Astrocyte of the spinal cord (primary cell): ENCODE measurements at regions not wholly inside any gene's neighbourhood (a gene's known extent, or its start where the extent isn't known, plus 50 kb on each side); places are given as distances from the start of the nearest gene placed in this dataset.

Source experiments
- DNase-seq: peaks from one replicate; pipeline ENCODE4 v3.0.0; 2011; ENCODE audit warnings: low read depth, low spot score
- H3K4me3 ChIP-seq: 2 replicates; pipeline ENCODE4 v1.5.1; 2011; ENCODE audit warnings: low read depth, mild to moderate bottlenecking, low read length, moderate library complexity
- in situ Hi-C: cut with HindIII; loops from 2 replicates; pipeline ENCODE4 v1.10.0; 2017; ENCODE audit warnings: low sequenced_read_pairs
- TF ChIP-seq, protein P1 (sequence below): IDR thresholded peaks from 2 replicates; pipeline ENCODE4 v1.5.1; 2012; ENCODE audit warnings: low read depth, mild to moderate bottlenecking, low read length, inconsistent platforms

DNA sequence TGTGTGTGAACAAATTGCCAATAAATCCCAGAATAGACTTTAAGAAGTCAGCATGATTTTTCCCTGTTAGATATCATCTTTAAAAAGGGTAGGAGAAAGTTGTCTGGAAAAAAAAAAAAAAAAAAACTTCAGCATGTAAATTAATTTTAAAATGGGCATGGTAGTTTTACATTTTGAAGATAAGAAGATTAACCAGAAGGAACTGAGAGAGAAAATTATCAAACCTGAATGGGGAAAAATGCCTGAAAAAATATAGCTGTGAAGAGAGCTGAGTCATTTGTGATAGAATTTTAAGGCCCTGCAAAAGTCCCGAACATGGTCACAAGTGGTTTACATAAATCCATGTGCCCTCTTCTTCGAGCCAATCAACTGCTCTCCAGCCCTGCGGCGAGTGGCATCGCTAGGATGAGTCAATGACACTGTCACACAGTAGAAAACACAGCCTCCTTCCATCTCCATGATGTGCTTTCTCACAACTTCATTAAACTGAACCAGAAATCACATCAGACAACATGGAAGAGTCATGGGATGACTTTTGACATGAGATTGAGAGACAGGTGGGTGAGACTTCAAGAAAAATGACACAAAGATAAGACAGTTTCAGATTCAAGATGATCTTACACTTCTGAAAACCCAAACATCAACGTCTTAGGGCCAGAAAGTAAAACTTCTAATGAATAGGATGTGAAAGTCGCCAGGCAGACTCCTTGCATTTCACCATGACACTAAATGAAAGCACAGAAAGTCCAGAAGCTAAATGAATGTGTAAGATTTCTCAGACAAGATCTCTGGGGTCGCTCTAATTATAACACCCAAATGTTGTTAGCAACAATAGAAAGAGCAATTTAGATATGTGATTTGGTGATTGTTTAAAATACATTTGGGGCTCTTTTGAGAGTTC lies 273.0 kb upstream of the ID2 start:
- TF ChIP-seq, protein P1, sequence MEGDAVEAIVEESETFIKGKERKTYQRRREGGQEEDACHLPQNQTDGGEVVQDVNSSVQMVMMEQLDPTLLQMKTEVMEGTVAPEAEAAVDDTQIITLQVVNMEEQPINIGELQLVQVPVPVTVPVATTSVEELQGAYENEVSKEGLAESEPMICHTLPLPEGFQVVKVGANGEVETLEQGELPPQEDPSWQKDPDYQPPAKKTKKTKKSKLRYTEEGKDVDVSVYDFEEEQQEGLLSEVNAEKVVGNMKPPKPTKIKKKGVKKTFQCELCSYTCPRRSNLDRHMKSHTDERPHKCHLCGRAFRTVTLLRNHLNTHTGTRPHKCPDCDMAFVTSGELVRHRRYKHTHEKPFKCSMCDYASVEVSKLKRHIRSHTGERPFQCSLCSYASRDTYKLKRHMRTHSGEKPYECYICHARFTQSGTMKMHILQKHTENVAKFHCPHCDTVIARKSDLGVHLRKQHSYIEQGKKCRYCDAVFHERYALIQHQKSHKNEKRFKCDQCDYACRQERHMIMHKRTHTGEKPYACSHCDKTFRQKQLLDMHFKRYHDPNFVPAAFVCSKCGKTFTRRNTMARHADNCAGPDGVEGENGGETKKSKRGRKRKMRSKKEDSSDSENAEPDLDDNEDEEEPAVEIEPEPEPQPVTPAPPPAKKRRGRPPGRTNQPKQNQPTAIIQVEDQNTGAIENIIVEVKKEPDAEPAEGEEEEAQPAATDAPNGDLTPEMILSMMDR, result no peak
- no peak for DNase-seq
- no peak overlapping the region for H3K4me3 ChIP-seq
- in situ Hi-C loops, result no loop called here

GRCh38 chr2:8409461-8410260 lies 272.2 kb upstream of the ID2 start:
- DNase-seq, result no peak
- H3K4me3 ChIP-seq, result no peak overlapping the region
- TF ChIP-seq, protein P1, result no peak
- in situ Hi-C loops, result no loop called here

- DNase-seq, result no peak
- no peak overlapping the region for H3K4me3 ChIP-seq
- TF ChIP-seq, protein P1, result no peak
- in situ Hi-C loops, result no loop called here
Measured at GRCh38 chr2:8412082-8412481, 269.8 kb upstream of the ID2 start.

DNA sequence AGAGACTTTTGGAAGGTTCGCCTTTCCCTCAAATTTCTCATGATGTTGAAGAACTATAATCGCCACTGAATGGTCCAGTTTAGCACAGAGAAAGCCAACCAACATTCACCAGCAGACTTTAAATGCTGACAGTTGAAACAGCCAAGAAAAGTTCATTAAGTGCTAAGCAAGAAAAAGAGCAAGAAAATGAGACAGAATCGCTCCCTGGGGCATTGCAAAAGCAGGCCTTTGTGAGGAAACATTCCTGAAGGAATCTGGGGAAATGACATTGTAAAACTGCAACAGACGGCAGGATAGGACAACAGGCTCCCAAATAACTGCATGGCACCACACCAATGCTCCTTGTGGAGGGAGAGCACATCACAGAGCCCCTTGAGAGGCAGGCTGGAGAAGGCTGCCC lies 269.3 kb upstream of the ID2 start:
- no peak overlapping the region for H3K4me3 ChIP-seq
- in situ Hi-C loops, result no loop called here
- no peak for DNase-seq
- TF ChIP-seq, protein P1, result no peak

DNA sequence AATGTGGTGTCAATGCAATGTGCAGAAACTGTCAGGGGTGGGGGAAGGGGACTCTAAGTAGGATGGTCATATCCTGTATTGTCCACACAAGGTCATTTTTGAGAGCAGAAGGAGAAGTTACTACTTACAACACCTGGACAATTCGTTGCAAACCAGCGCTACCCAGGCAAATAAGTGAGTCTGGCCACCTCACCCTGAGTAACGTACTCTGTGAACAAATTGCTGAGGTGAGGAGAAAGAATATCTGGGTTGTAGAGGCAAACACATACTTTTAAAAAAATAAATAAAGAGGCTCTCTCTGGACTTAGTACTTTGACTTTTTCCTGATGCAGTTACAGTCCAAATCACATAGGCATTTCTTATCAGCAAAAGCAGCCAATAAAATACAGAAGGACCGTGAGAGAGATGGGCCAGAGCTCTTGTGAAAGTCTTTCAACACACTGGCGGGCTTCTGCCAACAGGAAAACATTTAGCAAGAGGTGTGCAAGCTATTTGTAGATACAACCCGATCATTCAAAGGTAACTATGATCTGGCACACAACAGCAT lies 268.2 kb upstream of the ID2 start:
- TF ChIP-seq, protein P1, result no peak
- DNase-seq, result no peak
- H3K4me3 ChIP-seq, result no peak overlapping the region
- in situ Hi-C loops, result no loop called here
